Choroid plexus epithelial cell (primary cell): ENCODE measurements at regions not wholly inside any gene's neighbourhood (a gene's known extent, or its start where the extent isn't known, plus 50 kb on each side); places are given as distances from the start of the nearest gene placed in this dataset.
A peak's percentile ranks its signal among the peaks of the same experiment; 100 is the strongest.

Experiments used
- DNase-seq: peaks from one replicate; pipeline ENCODE4 v3.0.0-alpha.2; 2010; ENCODE audit warnings: low read depth
- H3K4me3 ChIP-seq: 2 replicates; pipeline ENCODE4 v1.5.1; 2011; ENCODE audit warnings: low read depth, mild to moderate bottlenecking, control low read depth, low read length, moderate library complexity
- CTCF ChIP-seq: conservative IDR thresholded peaks from 2 replicates; pipeline ENCODE4 v1.5.1; 2011; ENCODE audit warnings: low read depth, mild to moderate bottlenecking, control low read depth, inconsistent platforms, low read length, moderate library complexity

GRCh38 chr5:18370531-18370930 is 736.3 kb downstream of the TAF11L14 start:
- no peak overlapping the region for H3K4me3 ChIP-seq
- no peak for DNase-seq
- no peak for TF ChIP-seq CTCF

GRCh38 chr5:18375641-18376040 is 741.4 kb downstream of the TAF11L14 start:
- DNase-seq = no peak
- H3K4me3 ChIP-seq = no peak overlapping the region
- TF ChIP-seq CTCF = no peak

GRCh38 chr5:18378066-18378465 is 743.8 kb downstream of the TAF11L14 start:
- no peak for TF ChIP-seq CTCF
- H3K4me3 ChIP-seq = no peak overlapping the region
- DNase-seq = no peak

- H3K4me3 ChIP-seq = no peak overlapping the region
- TF ChIP-seq CTCF = no peak
- no peak for DNase-seq
These were observed 744.9 kb downstream of the TAF11L14 start for GRCh38 chr5:18379189-18379588.

- no peak overlapping the region for H3K4me3 ChIP-seq
- DNase-seq = no peak
- TF ChIP-seq CTCF = no peak
These were observed 746.6 kb downstream of the TAF11L14 start for GRCh38 chr5:18380729-18381362.

GRCh38 chr5:18393565-18394442 is 759.5 kb downstream of the TAF11L14 start:
- peak; percentile 61 for DNase-seq
- TF ChIP-seq CTCF = peak; percentile 85
- no peak overlapping the region for H3K4me3 ChIP-seq
